MCF 10A (cell line): ENCODE measurements at regions not wholly inside any gene's neighbourhood (a gene's known extent, or its start where the extent isn't known, plus 50 kb on each side); places are given as distances from the start of the nearest gene placed in this dataset.

Experiments used
- BruUV-seq: library from RNA; stranded (reverse); fragments of 400-500 nt; replicated peaks from 2 replicates; lab custom pipeline; 2021; lab: Mats Ljungman, UMichigan
- CTCF ChIA-PET: fragments of 300-600 bp; sonication (Branson Sonifier 250); formaldehyde crosslinking; extraction: SDS; loops from one replicate; lab custom pipeline; 2021; ENCODE audit warnings: antibody characterized with exemption, inconsistent platforms; lab: Yijun Ruan, JAX
- POLR2A ChIA-PET: fragments of 300-600, 350-650 bp; sonication (Branson Sonifier 250); formaldehyde crosslinking; extraction: SDS; loops from one replicate; lab custom pipeline; 2020; ENCODE audit warnings: antibody characterized with exemption, inconsistent platforms; lab: Yijun Ruan, JAX
- DNase-seq: peaks from one replicate; pipeline ENCODE4 v3.0.0-alpha.2; 2018; ENCODE audit not compliant: unreplicated experiment
- H3K27ac Mint-ChIP-seq: one replicate; pipeline ENCODE4 v1.8.0; 2022; ENCODE audit warnings: mild to moderate bottlenecking, low read depth, mixed read lengths; ENCODE audit not compliant: unreplicated experiment
- H3K27me3 Mint-ChIP-seq: one replicate; pipeline ENCODE4 v1.8.0; 2022; ENCODE audit warnings: mixed read lengths; ENCODE audit not compliant: insufficient read depth, unreplicated experiment
- H3K36me3 Mint-ChIP-seq: one replicate; pipeline ENCODE4 v1.8.0; 2022; ENCODE audit warnings: mild to moderate bottlenecking, moderate library complexity, mixed read lengths; ENCODE audit not compliant: insufficient read depth, unreplicated experiment
- H3K4me1 Mint-ChIP-seq: one replicate; pipeline ENCODE4 v1.8.0; 2022; ENCODE audit warnings: mixed read lengths; ENCODE audit not compliant: insufficient read depth, unreplicated experiment
- H3K4me3 Mint-ChIP-seq: one replicate; pipeline ENCODE4 v1.8.0; 2022; ENCODE audit warnings: mild to moderate bottlenecking, moderate library complexity, mixed read lengths; ENCODE audit not compliant: unreplicated experiment
- H3K9me3 Mint-ChIP-seq: one replicate; pipeline ENCODE4 v1.8.0; 2022; ENCODE audit warnings: mixed read lengths; ENCODE audit not compliant: unreplicated experiment
- intact Hi-C: fragments of 100-400 bp; cut with micrococcal nuclease; formaldehyde crosslinking; loops from 2 replicates; pipeline ENCODE4 v1.14.1; 2022
- TF ChIP-seq, protein P1 (sequence below): fragments of 200-600 bp; IDR thresholded peaks from one replicate; pipeline ENCODE4 v1.8.0; 2022; ENCODE audit warnings: antibody characterized with exemption, mild to moderate bottlenecking; ENCODE audit not compliant: unreplicated experiment

GRCh38 chr2:216559625-216560156 is 61.0 kb downstream of the RPL37A start:
- TF ChIP-seq, protein P1, sequence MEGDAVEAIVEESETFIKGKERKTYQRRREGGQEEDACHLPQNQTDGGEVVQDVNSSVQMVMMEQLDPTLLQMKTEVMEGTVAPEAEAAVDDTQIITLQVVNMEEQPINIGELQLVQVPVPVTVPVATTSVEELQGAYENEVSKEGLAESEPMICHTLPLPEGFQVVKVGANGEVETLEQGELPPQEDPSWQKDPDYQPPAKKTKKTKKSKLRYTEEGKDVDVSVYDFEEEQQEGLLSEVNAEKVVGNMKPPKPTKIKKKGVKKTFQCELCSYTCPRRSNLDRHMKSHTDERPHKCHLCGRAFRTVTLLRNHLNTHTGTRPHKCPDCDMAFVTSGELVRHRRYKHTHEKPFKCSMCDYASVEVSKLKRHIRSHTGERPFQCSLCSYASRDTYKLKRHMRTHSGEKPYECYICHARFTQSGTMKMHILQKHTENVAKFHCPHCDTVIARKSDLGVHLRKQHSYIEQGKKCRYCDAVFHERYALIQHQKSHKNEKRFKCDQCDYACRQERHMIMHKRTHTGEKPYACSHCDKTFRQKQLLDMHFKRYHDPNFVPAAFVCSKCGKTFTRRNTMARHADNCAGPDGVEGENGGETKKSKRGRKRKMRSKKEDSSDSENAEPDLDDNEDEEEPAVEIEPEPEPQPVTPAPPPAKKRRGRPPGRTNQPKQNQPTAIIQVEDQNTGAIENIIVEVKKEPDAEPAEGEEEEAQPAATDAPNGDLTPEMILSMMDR, result no peak
- Mint-ChIP-seq H3K4me1 (peaks cover 6% of the 10 kb centered on the region), H3K36me3 (peaks cover 13% of the 10 kb centered on the region), H3K4me3 (no peak overlapping the region), H3K27me3 (no peaks in the 10 kb centered on the region), H3K27ac (no peak overlapping the region), H3K9me3 (no peaks in the 10 kb centered on the region)
- CTCF ChIA-PET, result no interaction called here
- intact Hi-C loops, result no loop called here
- POLR2A ChIA-PET, result no interaction called here
- no TSS peak for BruUV-seq
- no peak for DNase-seq

GRCh38 chr2:216560838-216561270 is 62.2 kb downstream of the RPL37A start:
- no TSS peak for BruUV-seq
- TF ChIP-seq, protein P1, result no peak
- Mint-ChIP-seq H3K27me3 (no peaks in the 10 kb centered on the region), H3K36me3 (peaks cover 6% of the 10 kb centered on the region), H3K9me3 (no peaks in the 10 kb centered on the region), H3K4me1 (no peaks in the 10 kb centered on the region), H3K27ac (no peak overlapping the region), H3K4me3 (no peak overlapping the region)
- ChIA-PET CTCF (no interaction called here), POLR2A (interaction anchor here (0.7 kb wide), 1 partner anchor 15 kb away, joined by 3 read pairs; no protein-coding TSS in a partner anchor)
- intact Hi-C loops, result no loop called here
- no peak for DNase-seq

GRCh38 chr2:216562696-216563435 is 64.2 kb downstream of the RPL37A start:
- Mint-ChIP-seq H3K4me1 (no peaks in the 10 kb centered on the region), H3K27ac (no peak overlapping the region), H3K27me3 (no peaks in the 10 kb centered on the region), H3K9me3 (no peaks in the 10 kb centered on the region), H3K36me3 (peaks cover 6% of the 10 kb centered on the region), H3K4me3 (no peak overlapping the region)
- TF ChIP-seq, protein P1, result no peak
- ChIA-PET CTCF (interaction anchor here (0.6 to 1.8 kb wide), 5 partner anchors 12 to 244 kb away, joined by 3 to 4 read pairs (median 3); no protein-coding TSS in a partner anchor), POLR2A (no interaction called here)
- no TSS peak for BruUV-seq
- DNase-seq, result no peak
- intact Hi-C loops, result no loop called here

- TF ChIP-seq, protein P1, result no peak
- intact Hi-C loops, result no loop called here
- H3K27ac Mint-ChIP-seq, result no peak overlapping the region
- H3K36me3 Mint-ChIP-seq, result peaks cover 6% of the 10 kb centered on the region
- POLR2A ChIA-PET, result no interaction called here
- CTCF ChIA-PET, result interaction anchor here (0.6 to 1.8 kb wide), 5 partner anchors 12 to 178 kb away, joined by 3 to 4 read pairs (median 4); no protein-coding TSS in a partner anchor
- no TSS peak for BruUV-seq
- no peaks in the 10 kb centered on the region for H3K27me3 Mint-ChIP-seq
- no peaks in the 10 kb centered on the region for H3K4me1 Mint-ChIP-seq
- no peak overlapping the region for H3K4me3 Mint-ChIP-seq
- H3K9me3 Mint-ChIP-seq, result no peaks in the 10 kb centered on the region
- DNase-seq, result no peak
Observed at GRCh38 chr2:216563646-216564045, 65.0 kb downstream of the RPL37A start.
